Pulmonary artery endothelial cell (primary cell): ENCODE measurements at regions not wholly inside any gene's neighbourhood (a gene's known extent, or its start where the extent isn't known, plus 50 kb on each side); places are given as distances from the start of the nearest gene placed in this dataset.
"Not testable (repeated sequence)": the region's sequence is repeated elsewhere in the genome, so short reads cannot be mapped to it uniquely, and the experiment has no call there.

Experiments used
- DNase-seq: peaks from one replicate; pipeline ENCODE4 v3.0.0-alpha.2; 2011; ENCODE audit warnings: low read depth, low spot score

GRCh38 chr1:22196041-22196440, 53.1 kb upstream of the WNT4 start:
- DNase-seq = no peak

GRCh38 chr1:22196641-22197040, 53.7 kb upstream of the WNT4 start:
- DNase-seq = no peak

DNA sequence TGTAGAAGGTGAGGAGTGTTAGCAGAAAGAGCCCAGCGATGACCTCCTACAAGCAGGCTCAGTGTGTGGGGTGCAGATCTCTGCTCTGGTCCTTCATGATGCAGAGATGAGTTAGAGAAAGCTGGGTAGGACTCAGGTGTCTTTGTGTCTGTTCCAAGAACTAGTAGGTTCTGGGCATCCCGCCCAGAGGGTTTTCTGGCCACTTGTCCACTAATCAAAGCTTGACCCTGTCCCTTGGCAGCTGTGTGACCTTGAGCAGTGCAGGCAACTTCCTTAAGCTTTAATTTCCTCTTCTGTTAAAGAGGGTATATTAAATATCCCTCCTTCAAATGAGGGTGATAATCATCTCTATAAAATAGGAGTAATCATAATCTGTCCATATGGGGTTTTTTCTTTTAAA, 54.7 kb upstream of the WNT4 start:
- DNase-seq = no peak

GRCh38 chr1:22201023-22201422, 58.1 kb upstream of the WNT4 start:
- no peak for DNase-seq

DNA sequence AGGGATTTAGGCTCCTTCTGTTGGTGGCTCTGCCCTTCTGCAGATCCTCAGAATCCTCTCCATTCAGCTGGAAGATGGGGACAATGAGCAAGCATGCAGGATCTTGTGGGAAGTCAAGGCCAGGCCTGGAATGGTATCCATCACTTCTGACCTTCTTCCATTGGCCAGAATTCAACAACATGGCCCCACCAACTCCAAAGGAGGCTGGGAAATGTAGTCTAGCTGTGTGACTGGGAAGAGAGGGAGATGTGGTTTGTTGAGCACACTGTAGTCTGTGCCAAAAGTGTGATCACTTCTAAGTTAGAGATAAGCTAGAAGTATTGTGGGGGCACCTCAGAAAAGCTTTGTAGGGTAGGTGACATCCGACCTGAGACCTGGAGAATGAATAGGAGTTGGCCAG, 60.4 kb upstream of the WNT4 start:
- no peak for DNase-seq

GRCh38 chr1:22204057-22204840, 61.4 kb upstream of the WNT4 start:
- DNase-seq = no peak

- DNase-seq = no peak
These were observed 62.4 kb upstream of the WNT4 start for GRCh38 chr1:22204989-22205913.

GRCh38 chr1:22206551-22207125, 63.7 kb upstream of the WNT4 start:
- DNase-seq = no peak

GRCh38 chr1:22207511-22208267, 64.8 kb upstream of the WNT4 start:
- no peak for DNase-seq

DNA sequence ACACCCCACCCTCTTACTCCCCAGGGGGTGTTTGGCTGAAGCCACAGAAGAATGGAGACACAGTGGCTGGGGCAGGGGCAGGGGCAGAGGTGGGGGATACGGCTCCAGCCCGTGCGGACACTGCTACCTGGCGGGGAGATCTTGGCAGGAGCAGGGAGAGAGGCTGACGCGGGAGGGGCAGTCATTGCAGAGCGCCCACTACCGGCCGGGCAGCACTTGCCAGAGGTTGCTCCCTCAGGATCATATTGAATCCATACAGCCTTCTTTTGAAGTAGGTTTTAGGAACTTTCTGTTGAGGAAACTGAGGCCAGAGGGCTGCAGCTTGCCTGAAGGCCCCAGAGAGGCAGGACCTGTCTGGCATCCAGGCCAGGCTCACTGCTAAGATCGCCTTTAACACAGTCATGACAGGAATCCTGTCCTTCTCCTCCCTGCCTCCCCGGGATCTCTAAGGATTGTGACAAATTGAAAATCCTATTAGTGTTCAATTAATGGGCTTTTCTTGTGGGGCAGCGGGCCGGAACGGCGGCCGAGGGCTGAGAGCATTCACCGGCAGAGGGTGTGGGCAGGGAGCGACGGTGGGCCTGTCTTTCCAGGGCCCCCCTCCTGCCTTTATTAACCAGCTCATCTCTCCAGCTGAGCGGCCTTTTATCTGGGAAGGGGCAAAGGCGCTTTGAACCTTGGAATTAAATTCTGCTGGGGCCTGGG, 65.5 kb upstream of the WNT4 start:
- DNase-seq = no peak

GRCh38 chr1:22208973-22209378, 66.1 kb upstream of the WNT4 start:
- DNase-seq = no peak

- no peak for DNase-seq
These were observed 67.3 kb upstream of the WNT4 start for GRCh38 chr1:22210176-22210575.

DNA sequence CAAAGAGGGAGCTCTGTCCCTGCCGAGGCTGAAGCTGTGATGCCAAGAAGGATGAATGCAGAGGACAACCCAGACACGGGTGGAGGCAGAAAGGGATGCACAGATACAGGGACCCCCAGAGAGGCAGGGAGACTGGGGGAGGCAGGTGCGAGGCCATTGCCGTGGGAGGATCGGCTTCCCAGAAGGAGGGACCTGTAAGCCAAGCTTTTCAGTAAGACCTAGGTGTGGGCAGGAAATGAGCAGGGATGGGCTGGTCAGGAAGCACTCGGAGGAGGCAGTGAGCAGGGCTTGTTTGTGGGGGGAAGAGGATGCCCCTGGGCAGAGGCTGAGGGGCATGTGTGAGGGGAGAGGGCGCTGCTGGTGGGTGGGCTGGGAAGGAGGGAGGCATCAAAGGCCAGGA, 67.7 kb upstream of the WNT4 start:
- DNase-seq = no peak

DNA sequence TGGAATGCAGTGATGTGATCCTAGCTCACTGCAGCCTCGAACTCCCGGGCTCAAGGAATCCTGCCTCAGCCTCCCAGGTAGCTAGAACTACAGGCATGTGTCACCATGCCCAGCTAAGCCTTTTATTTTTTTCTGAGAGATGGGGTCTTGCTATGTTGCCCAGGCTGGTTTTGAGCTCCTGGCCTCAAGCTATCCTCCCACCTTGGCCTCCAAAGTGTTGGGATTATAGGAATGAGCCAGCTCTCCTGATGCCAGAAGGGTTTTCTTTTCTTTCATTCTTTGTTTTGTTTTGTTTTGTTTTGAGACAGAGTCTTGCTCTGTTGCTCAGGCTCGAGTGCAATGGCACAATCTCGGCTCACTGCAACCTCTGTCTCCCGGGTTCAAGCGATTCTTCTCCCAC, 68.6 kb upstream of the WNT4 start:
- not testable (repeated sequence) for DNase-seq

DNA sequence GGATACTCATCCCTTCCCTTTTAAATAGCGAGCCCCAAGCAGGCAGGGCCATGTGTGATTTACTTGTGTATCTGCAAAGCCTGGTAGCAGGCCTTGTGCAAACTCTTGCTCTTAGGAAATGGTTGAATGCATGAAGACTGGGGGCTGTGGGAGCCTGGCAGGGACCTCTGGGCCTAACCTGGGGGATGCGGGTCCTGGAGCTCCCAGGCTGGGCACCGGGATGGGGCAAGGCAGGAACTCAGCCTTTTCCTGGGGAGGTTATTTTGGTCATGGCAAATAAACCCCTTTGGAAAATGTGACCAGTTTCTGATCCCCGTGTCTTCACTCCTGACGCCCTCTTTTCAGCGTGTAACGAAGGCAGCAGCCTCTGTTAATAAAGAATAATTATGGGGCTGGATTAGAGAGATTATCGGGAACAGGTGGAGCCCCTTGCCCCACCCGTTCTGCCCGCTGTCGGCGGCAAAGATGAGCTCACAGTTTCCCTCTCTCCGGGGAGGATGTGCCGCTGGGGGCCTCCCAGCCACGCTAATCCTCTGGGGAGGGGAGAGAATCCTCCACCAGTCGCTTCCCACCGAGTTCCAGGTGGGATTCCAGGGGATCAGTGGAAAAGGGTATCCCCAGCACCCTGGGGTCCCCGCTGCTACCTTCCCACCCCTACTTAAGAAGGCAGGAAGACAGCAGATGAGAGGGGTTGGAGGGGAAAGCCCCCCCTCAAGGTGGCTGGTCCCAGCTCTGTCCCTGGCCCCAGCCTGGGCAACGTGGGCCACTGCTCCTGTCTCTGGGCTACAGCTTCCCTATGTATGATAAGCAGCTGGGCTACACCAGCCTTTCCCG, 69.7 kb upstream of the WNT4 start:
- DNase-seq = no peak

- no peak for DNase-seq
These were observed 73.5 kb upstream of the WNT4 start for GRCh38 chr1:22216210-22216883.

DNA sequence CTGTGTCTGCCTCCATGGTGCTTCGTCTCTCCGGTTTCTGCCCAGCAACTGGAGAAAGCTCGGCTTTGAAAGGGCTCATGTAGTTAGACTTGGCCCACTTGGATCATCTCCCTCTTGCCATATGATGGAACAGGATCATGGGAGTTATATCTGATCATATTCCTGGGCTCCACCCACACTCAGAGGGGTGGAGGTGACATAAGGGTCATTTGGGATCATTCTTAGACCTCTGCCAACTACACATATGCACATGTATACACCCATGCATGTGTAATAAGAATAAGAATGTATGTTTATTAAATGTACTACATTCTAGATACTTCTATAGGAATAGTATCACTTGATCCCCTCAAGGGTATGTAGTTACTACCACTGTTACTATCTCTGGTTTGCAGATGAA, 74.1 kb upstream of the WNT4 start:
- DNase-seq = no peak

GRCh38 chr1:22217811-22218460, 75.0 kb upstream of the WNT4 start:
- no peak for DNase-seq
